Adrenal gland (tissue), 5 donors: ENCODE measurements at regions not wholly inside any gene's neighbourhood (a gene's known extent, or its start where the extent isn't known, plus 50 kb on each side); places are given as distances from the start of the nearest gene placed in this dataset.

Experiments
- POLR2A ChIP-seq, 2 donors: fragments of 450-650 bp; IDR thresholded peaks; one replicate each; pipeline ENCODE4 v1.6.1; 2017; ENCODE audit warnings: antibody characterized with exemption in 2 of 2, mild to moderate bottlenecking in 2 of 2, moderate library complexity in 1 of 2
- TF ChIP-seq, protein P1 (sequence below), 6 experiments: fragments of 450-650 bp in 4 of 6; fragments of 200-600 bp in 2 of 6; sonication (generic) in 1 of 6; IDR thresholded peaks; 1 replicate in 5 of 6; 2 replicates in 1 of 6; pipeline versions ENCODE4 v1.5.1 to v1.8.0; 2016 to 2021; ENCODE audit warnings: antibody characterized with exemption in 6 of 6, mild to moderate bottlenecking in 2 of 6, moderate library complexity in 1 of 6
- donor health status: DM: no; HTN: no; CAD: no.

DNA sequence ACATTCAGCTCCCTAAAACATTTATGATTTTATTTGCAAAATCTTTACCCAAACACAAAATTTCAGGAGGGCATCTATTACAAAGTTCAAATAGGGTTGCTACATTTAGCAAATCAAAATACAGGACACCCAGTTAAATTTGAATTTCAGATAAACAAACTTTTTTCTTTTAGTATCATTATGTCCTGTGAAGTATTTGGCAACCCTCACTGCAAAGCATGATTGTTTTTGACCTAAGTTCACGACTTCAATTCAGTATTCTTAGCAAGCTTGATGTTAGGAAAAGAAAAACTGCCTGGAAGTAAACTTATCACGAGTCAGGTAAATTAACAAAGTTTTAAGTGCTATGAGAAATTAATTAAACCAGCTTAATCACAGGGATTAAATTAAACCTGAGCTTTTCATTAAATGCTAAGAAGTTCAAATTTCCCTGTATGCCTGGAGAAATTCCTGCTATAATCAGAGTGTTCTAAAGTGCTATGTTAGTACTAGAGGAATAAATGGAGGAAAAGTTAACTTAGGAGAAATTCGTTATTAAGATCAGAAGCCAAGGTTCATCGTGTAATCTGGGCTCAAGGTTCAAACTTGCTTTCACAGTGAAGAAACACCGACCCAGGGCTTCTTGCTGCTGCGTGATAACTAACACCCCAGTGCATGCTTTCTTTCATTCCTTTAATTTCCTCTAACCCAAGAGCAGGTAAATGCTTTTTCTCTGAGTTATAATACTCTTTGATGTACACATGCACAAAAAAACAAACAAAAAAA lies 298.1 kb downstream of the FOXO1 start:
- TF ChIP-seq, protein P1, sequence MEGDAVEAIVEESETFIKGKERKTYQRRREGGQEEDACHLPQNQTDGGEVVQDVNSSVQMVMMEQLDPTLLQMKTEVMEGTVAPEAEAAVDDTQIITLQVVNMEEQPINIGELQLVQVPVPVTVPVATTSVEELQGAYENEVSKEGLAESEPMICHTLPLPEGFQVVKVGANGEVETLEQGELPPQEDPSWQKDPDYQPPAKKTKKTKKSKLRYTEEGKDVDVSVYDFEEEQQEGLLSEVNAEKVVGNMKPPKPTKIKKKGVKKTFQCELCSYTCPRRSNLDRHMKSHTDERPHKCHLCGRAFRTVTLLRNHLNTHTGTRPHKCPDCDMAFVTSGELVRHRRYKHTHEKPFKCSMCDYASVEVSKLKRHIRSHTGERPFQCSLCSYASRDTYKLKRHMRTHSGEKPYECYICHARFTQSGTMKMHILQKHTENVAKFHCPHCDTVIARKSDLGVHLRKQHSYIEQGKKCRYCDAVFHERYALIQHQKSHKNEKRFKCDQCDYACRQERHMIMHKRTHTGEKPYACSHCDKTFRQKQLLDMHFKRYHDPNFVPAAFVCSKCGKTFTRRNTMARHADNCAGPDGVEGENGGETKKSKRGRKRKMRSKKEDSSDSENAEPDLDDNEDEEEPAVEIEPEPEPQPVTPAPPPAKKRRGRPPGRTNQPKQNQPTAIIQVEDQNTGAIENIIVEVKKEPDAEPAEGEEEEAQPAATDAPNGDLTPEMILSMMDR (IDR thresholded peaks at IDR 0.05), result no peak
- TF ChIP-seq POLR2A (IDR thresholded peaks at IDR 0.05), result no peak
